ENCODE measurements at regions not wholly inside any gene's neighbourhood (a gene's known extent, or its start where the extent isn't known, plus 50 kb on each side); places are given as distances from the start of the nearest gene placed in this dataset.

GRCh38 chr10:61278556-61278955, 174.6 kb downstream of the TMEM26 start (continued):
- TF ChIP-seq, protein P1, sequence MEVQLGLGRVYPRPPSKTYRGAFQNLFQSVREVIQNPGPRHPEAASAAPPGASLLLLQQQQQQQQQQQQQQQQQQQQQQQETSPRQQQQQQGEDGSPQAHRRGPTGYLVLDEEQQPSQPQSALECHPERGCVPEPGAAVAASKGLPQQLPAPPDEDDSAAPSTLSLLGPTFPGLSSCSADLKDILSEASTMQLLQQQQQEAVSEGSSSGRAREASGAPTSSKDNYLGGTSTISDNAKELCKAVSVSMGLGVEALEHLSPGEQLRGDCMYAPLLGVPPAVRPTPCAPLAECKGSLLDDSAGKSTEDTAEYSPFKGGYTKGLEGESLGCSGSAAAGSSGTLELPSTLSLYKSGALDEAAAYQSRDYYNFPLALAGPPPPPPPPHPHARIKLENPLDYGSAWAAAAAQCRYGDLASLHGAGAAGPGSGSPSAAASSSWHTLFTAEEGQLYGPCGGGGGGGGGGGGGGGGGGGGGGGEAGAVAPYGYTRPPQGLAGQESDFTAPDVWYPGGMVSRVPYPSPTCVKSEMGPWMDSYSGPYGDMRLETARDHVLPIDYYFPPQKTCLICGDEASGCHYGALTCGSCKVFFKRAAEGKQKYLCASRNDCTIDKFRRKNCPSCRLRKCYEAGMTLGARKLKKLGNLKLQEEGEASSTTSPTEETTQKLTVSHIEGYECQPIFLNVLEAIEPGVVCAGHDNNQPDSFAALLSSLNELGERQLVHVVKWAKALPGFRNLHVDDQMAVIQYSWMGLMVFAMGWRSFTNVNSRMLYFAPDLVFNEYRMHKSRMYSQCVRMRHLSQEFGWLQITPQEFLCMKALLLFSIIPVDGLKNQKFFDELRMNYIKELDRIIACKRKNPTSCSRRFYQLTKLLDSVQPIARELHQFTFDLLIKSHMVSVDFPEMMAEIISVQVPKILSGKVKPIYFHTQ (CRISPR knock-in tag; IDR thresholded peaks at IDR 0.05): no peak
- TF ChIP-seq, protein P2, sequence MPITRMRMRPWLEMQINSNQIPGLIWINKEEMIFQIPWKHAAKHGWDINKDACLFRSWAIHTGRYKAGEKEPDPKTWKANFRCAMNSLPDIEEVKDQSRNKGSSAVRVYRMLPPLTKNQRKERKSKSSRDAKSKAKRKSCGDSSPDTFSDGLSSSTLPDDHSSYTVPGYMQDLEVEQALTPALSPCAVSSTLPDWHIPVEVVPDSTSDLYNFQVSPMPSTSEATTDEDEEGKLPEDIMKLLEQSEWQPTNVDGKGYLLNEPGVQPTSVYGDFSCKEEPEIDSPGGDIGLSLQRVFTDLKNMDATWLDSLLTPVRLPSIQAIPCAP (CRISPR knock-in tag; IDR thresholded peaks at IDR 0.05): no peak
- TF ChIP-seq SMAD4 (CRISPR knock-in tag; IDR thresholded peaks at IDR 0.05) (no peak), NR3C1 (CRISPR knock-in tag; conservative IDR thresholded peaks at IDR 0.05; ENCODE audit: low read depth) (no peak), NFATC4 (CRISPR knock-in tag; IDR thresholded peaks at IDR 0.05) (no peak), FOXJ3 (CRISPR knock-in tag; IDR thresholded peaks at IDR 0.05; ENCODE audit: borderline replicate concordance) (no peak), ZNF423 (CRISPR knock-in tag; IDR thresholded peaks at IDR 0.05) (no peak), GTF2I (CRISPR knock-in tag; conservative IDR thresholded peaks at IDR 0.05) (no peak), SOX15 (CRISPR knock-in tag; IDR thresholded peaks at IDR 0.05) (no peak), AFF4 (CRISPR knock-in tag; IDR thresholded peaks at IDR 0.05; ENCODE audit: borderline replicate concordance) (no peak), IRF2 (CRISPR knock-in tag; IDR thresholded peaks at IDR 0.05; ENCODE audit: borderline replicate concordance, low read depth) (no peak), MXD4 (CRISPR knock-in tag; IDR thresholded peaks at IDR 0.05; ENCODE audit: borderline replicate concordance) (no peak), EMX1 (CRISPR knock-in tag; IDR thresholded peaks at IDR 0.05) (no peak), TP53 (CRISPR knock-in tag; IDR thresholded peaks at IDR 0.05) (no peak), ERG (CRISPR knock-in tag; IDR thresholded peaks at IDR 0.05) (no peak)

DNA sequence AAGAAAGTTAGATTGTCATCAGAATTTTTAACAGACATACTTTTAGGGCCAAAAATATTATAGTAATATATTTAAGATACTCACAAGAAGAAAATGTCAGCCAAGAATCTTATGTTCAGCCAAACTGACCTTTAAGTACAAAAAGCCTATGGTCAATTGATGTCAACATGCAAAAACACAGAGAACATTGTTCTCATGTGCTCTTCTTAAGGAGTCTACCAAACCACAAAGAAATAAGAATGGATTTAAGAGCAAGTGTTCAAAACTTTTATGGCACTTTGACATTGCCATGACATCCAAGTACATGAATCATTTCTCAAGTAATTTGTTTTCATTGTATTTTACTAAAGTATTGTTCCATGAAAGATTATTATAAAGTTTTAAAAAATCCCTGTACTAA, 180.4 kb downstream of the TMEM26 start:
- POLR2A ChIA-PET: no interaction called here
- H3K4me1 Mint-ChIP-seq: peaks cover 10% of the 10 kb centered on the region
- H3K27me3 Mint-ChIP-seq (ENCODE audit: low read depth): no peaks in the 10 kb centered on the region
- DNase-seq (ENCODE audit: low spot score): no peak
- H3K4me3 Mint-ChIP-seq: no peak overlapping the region
- no peak overlapping the region for H3K27ac Mint-ChIP-seq
- no peak for ATAC-seq
- CTCF ChIA-PET: no interaction called here
- H3K36me3 Mint-ChIP-seq: no peaks in the 10 kb centered on the region
- H3K9me3 Mint-ChIP-seq: no peaks in the 10 kb centered on the region
- TF ChIP-seq PRDM15 (CRISPR knock-in tag; IDR thresholded peaks at IDR 0.05) (no peak), ERG (CRISPR knock-in tag; IDR thresholded peaks at IDR 0.05) (no peak), ZBTB21 (CRISPR knock-in tag; IDR thresholded peaks at IDR 0.05; ENCODE audit: borderline replicate concordance) (no peak), STAT6 (CRISPR knock-in tag; conservative IDR thresholded peaks at IDR 0.05; ENCODE audit: low read depth) (no peak)
- TF ChIP-seq, protein P3, sequence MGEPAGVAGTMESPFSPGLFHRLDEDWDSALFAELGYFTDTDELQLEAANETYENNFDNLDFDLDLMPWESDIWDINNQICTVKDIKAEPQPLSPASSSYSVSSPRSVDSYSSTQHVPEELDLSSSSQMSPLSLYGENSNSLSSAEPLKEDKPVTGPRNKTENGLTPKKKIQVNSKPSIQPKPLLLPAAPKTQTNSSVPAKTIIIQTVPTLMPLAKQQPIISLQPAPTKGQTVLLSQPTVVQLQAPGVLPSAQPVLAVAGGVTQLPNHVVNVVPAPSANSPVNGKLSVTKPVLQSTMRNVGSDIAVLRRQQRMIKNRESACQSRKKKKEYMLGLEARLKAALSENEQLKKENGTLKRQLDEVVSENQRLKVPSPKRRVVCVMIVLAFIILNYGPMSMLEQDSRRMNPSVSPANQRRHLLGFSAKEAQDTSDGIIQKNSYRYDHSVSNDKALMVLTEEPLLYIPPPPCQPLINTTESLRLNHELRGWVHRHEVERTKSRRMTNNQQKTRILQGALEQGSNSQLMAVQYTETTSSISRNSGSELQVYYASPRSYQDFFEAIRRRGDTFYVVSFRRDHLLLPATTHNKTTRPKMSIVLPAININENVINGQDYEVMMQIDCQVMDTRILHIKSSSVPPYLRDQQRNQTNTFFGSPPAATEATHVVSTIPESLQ (CRISPR knock-in tag; IDR thresholded peaks at IDR 0.05): no peak
